Pancreas (tissue), 10 donors: ENCODE measurements at regions not wholly inside any gene's neighbourhood (a gene's known extent, or its start where the extent isn't known, plus 50 kb on each side); places are given as distances from the start of the nearest gene placed in this dataset.

ENCODE experiments used
- ATAC-seq, 4 donors: fragments of 200-7000 bp; cut with Tn5 transposase; one replicate each; pipeline versions ENCODE4 v1.8.0 to v1.9.1; 2020; ENCODE audit warnings: mild to moderate bottlenecking in 4 of 4, moderate library complexity in 4 of 4
- DNase-seq, 6 donors: peaks; one replicate each; pipeline ENCODE4 v3.0.0-alpha.2; 2020
- FAIRE-seq: peaks from 2 replicates; lab custom pipeline; 2012; peaks lifted over from hg19 to GRCh38; lab: Jason Lieb, UNC
- H3K27ac ChIP-seq, 4 donors: fragments of 200-600 bp; sonication (generic); 1 replicate in 3 of 4; 2 replicates in 1 of 4; pipeline versions ENCODE4 v1.5.0 to v1.8.0; 2020
- H3K27me3 ChIP-seq, 4 donors: fragments of 200-600 bp; one replicate each; pipeline ENCODE4 v1.8.0; 2021
- H3K36me3 ChIP-seq, 3 donors: fragments of 200-600 bp; sonication (generic) in 1 of 3; one replicate each; pipeline versions ENCODE4 v1.5.0 to v1.8.0; 2020 to 2021
- H3K4me1 ChIP-seq, 3 donors: fragments of 200-600 bp; one replicate each; pipeline ENCODE4 v1.8.0; 2021
- H3K4me3 ChIP-seq, 4 donors: fragments of 200-600 bp; sonication (generic) in 2 of 4; one replicate each; pipeline versions ENCODE4 v1.5.0 to v1.8.0; 2020 to 2021
- H3K9me3 ChIP-seq, 4 donors: fragments of 200-600 bp; one replicate each; pipeline ENCODE4 v1.8.0; 2021
- CTCF ChIP-seq, 4 donors: fragments of 200-600 bp; sonication (generic) in 3 of 4; IDR thresholded peaks; one replicate each; pipeline versions ENCODE4 v1.5.0 to v1.8.0; 2021; ENCODE audit warnings: antibody characterized with exemption in 4 of 4
- WGBS, 2 donors: extraction: QIAGEN DNeasy Blood & Tissue Kit; methylation state at CpG; one replicate each; pipeline ENCODE4 v1.1.7; 2013; 5-methylcytosine and 5-hydroxymethylcytosine counted together
- intact Hi-C, 3 donors: fragments of 100-400 bp; cut with DNase I; formaldehyde crosslinking; loops; one replicate each; pipeline versions ENCODE4 v1.11.1 to v1.14.2; 2022
- donor health status: healthy with polysubstance abuse.
- donor health status: DM: no; HTN: no; CAD: no; lungs with moderate emphysema.
- donor health status: DM: no; HTN: no; CAD: no.
- donor health status: control.
- donor health status: control.
- donor health status: Bipolar disorder and iron deficiency.
- donor health status: DM: yes; HTN: yes; CAD: no.
- donor health status: DM: no; HTN: no; CAD: no.
- donor health status: DM: no; HTN: no; CAD: no.
- donor health status: DM: yes; HTN: yes; CAD: no.

DNA sequence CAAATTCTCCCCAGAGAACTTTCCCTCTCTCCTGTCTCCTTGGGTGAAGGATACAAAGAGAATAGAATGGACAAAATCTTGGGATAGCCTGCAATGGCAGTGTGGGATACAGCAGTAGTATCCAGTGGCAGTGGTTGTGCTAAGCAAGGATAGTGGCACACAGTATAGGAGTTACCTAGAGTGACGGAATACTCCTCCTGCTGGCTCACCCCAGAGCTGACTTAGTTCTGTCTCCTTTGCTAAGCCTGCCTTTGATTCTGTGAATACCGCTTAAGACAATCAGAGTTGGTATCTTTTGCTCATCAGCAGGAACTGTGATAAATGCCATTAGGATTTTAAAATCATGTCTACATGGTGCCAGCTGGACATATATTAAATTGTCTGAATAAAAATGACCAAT is 404.3 kb downstream of the JRKL start:
- FAIRE-seq: no peak
- H3K9me3 ChIP-seq: no peaks in the 10 kb centered on the region
- no peak overlapping the region for H3K4me3 ChIP-seq
- H3K27me3 ChIP-seq: no peaks in the 10 kb centered on the region
- no peak for TF ChIP-seq CTCF (IDR thresholded peaks at IDR 0.05)
- 60 to 81% methylated on average over 2 of the region's 2 CpGs for WGBS, 2 donors
- no peaks in the 10 kb centered on the region for H3K36me3 ChIP-seq
- DNase-seq: no peak
- intact Hi-C loops: no loop called here
- ATAC-seq: no peak
- H3K27ac ChIP-seq: no peak overlapping the region
- no peaks in the 10 kb centered on the region for H3K4me1 ChIP-seq

- H3K9me3 ChIP-seq: no peaks in the 10 kb centered on the region
- no peak overlapping the region for H3K4me3 ChIP-seq
- no peaks in the 10 kb centered on the region for H3K36me3 ChIP-seq
- no peaks in the 10 kb centered on the region for H3K27me3 ChIP-seq
- ATAC-seq: no peak
- no peaks in the 10 kb centered on the region for H3K4me1 ChIP-seq
- WGBS, 2 donors: 14 to 27% methylated on average over 1 of the region's 1 CpG
- no peak for DNase-seq
- FAIRE-seq: no peak
- TF ChIP-seq CTCF (IDR thresholded peaks at IDR 0.05): no peak
- intact Hi-C loops: no loop called here
- no peak overlapping the region for H3K27ac ChIP-seq
Measured at GRCh38 chr11:96798445-96798844, 408.6 kb downstream of the JRKL start.

- DNase-seq (no peak), ATAC-seq (no peak), FAIRE-seq (no peak)
- 22 to 34% methylated on average over 3 of the region's 3 CpGs for WGBS, 2 donors
- no peaks in the 10 kb centered on the region for H3K9me3 ChIP-seq
- intact Hi-C loops: loop anchor here in 1 of 3 donors (5.0 kb wide), 1 partner anchor 648 kb away; no protein-coding TSS in a partner anchor
- no peaks in the 10 kb centered on the region for H3K4me1 ChIP-seq
- H3K4me3 ChIP-seq: no peak overlapping the region
- no peak for TF ChIP-seq CTCF (IDR thresholded peaks at IDR 0.05)
- H3K36me3 ChIP-seq: no peaks in the 10 kb centered on the region
- no peaks in the 10 kb centered on the region for H3K27me3 ChIP-seq
- no peak overlapping the region for H3K27ac ChIP-seq
Measured at GRCh38 chr11:96815236-96815635, 425.4 kb downstream of the JRKL start.

- Histone ChIP-seq H3K9me3 (no peaks in the 10 kb centered on the region), H3K4me1 (no peaks in the 10 kb centered on the region), H3K36me3 (no peaks in the 10 kb centered on the region), H3K27ac (no peak overlapping the region), H3K4me3 (no peak overlapping the region), H3K27me3 (no peaks in the 10 kb centered on the region)
- no peak for FAIRE-seq
- TF ChIP-seq CTCF (IDR thresholded peaks at IDR 0.05): no peak
- no peak for ATAC-seq
- 24 to 30% methylated on average over 3 of the region's 3 CpGs for WGBS, 2 donors
- intact Hi-C loops: loop anchor here in 1 of 3 donors (5.0 kb wide), 1 partner anchor 650 kb away; no protein-coding TSS in a partner anchor
- no peak for DNase-seq
Measured at GRCh38 chr11:96817482-96818399, 427.9 kb downstream of the JRKL start.

GRCh38 chr11:96827164-96827563 is 437.4 kb downstream of the JRKL start:
- 47 to 52% methylated on average over 4 of the region's 4 CpGs for WGBS, 2 donors
- DNase-seq: no peak

More at GRCh38 chr11:96827164-96827563, 437.4 kb downstream of the JRKL start:
- Histone ChIP-seq H3K36me3 (no peaks in the 10 kb centered on the region), H3K9me3 (no peaks in the 10 kb centered on the region), H3K4me3 (no peak overlapping the region), H3K27ac (no peak overlapping the region), H3K27me3 (no peaks in the 10 kb centered on the region), H3K4me1 (no peaks in the 10 kb centered on the region)
- ATAC-seq (peak in 1 of 4 donors; percentile 32), FAIRE-seq (no peak)
- TF ChIP-seq CTCF (IDR thresholded peaks at IDR 0.05): no peak
- intact Hi-C loops: no loop called here
